Gastrocnemius medialis (tissue), 4 donors: ENCODE measurements at regions not wholly inside any gene's neighbourhood (a gene's known extent, or its start where the extent isn't known, plus 50 kb on each side); places are given as distances from the start of the nearest gene placed in this dataset.

Experiments
- ATAC-seq, 2 donors: fragments of 150-250 bp; one replicate each; pipeline ENCODE4 v1.9.1; 2016
- DNase-seq, 2 donors: peaks; one replicate each; pipeline ENCODE4 v3.0.0-alpha.2; 2019
- H3K27ac ChIP-seq, 4 donors: fragments of 200-600 bp; sonication (generic); 1 replicate in 1 of 4; 2 replicates in 3 of 4; pipeline ENCODE4 v1.5.1; 2016 to 2018; ENCODE audit warnings: mild to moderate bottlenecking in 2 of 4, moderate library complexity in 1 of 4
- H3K27me3 ChIP-seq, 3 donors: fragments of 200-600 bp; sonication (generic) in 2 of 3; 1 replicate in 1 of 3; 2 replicates in 2 of 3; pipeline versions ENCODE4 v1.5.1 to v1.6.0; 2016 to 2019; ENCODE audit warnings: mild to moderate bottlenecking in 1 of 3, moderate library complexity in 1 of 3
- H3K36me3 ChIP-seq, 2 donors: fragments of 200-600 bp; sonication (generic) in 1 of 2; one replicate each; pipeline ENCODE4 v1.5.1; 2017 to 2018
- H3K4me1 ChIP-seq, 2 donors: fragments of 200-600 bp; sonication (generic) in 1 of 2; one replicate each; pipeline ENCODE4 v1.5.1; 2016 to 2017; ENCODE audit warnings: mild to moderate bottlenecking in 2 of 2
- H3K4me3 ChIP-seq, 4 donors: fragments of 200-600 bp; sonication (generic) in 3 of 4; 1 replicate in 1 of 4; 2 replicates in 3 of 4; pipeline ENCODE4 v1.5.1; 2016 to 2019; ENCODE audit warnings: mild to moderate bottlenecking in 2 of 4
- H3K9me3 ChIP-seq, 3 donors: fragments of 200-600 bp; sonication (generic) in 2 of 3; 1 replicate in 1 of 3; 2 replicates in 2 of 3; pipeline ENCODE4 v1.5.1; 2016 to 2019
- POLR2A ChIP-seq, 2 donors: fragments of 450-650 bp; IDR thresholded peaks; one replicate each; pipeline ENCODE4 v1.6.1; 2017; ENCODE audit warnings: antibody characterized with exemption in 2 of 2, mild to moderate bottlenecking in 2 of 2, moderate library complexity in 2 of 2
- in situ Hi-C, 4 donors: fragments of 200-750 bp; cut with MboI; loops; one replicate each; pipeline versions ENCODE4 v1.15.0 to v1.8.0; 2017; ENCODE audit warnings: low sequenced_read_pairs in 4 of 4
- intact Hi-C: fragments of 100-400 bp; cut with DNase I; formaldehyde crosslinking; loops from one replicate; pipeline ENCODE4 v1.15.1; 2023; ENCODE audit warnings: low total_unique reads
- TF ChIP-seq, protein P1 (sequence below), 5 experiments: fragments of 450-650 bp in 3 of 5; fragments of 200-600 bp in 2 of 5; sonication (generic) in 2 of 5; IDR thresholded peaks in 4 of 5; conservative IDR thresholded peaks in 1 of 5; 1 replicate in 4 of 5; 2 replicates in 1 of 5; pipeline ENCODE4 v1.5.1; 2016 to 2019; ENCODE audit warnings: antibody characterized with exemption in 5 of 5, mild to moderate bottlenecking in 3 of 5, moderate library complexity in 3 of 5

DNA sequence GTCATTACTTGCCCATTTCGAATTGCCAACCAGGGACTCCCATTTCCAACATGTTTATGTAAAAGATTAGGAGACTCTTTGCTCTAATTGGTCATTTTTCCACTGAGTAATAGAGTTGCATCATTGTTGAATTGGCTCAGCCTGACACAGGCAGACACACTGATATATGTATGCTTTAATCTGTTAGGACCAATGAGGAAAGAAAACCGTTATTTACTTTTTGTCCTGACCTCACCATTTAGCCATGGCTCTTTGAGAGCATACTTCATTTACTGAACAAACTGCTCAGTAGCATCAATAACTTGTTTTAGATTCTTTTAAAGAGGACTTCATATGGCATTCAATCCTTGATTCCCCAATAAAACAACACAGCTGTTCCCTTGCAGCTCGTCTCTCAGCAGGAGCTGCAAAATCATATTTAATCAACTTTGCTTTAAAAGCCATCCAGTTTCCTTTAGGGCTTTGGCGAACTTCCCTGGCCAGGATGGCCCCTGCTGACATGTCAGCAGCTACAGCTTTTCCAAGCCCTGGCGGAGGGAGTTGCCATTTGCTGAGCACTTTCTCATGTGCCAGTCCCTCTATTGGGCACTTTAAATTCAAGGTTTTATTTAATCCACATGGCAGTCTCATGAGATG is 251.5 kb upstream of the TNC start:
- intact Hi-C loops (no loop called here), in situ Hi-C loops (no loop called here)
- no peaks in the 10 kb centered on the region for H3K36me3 ChIP-seq
- TF ChIP-seq, protein P1, sequence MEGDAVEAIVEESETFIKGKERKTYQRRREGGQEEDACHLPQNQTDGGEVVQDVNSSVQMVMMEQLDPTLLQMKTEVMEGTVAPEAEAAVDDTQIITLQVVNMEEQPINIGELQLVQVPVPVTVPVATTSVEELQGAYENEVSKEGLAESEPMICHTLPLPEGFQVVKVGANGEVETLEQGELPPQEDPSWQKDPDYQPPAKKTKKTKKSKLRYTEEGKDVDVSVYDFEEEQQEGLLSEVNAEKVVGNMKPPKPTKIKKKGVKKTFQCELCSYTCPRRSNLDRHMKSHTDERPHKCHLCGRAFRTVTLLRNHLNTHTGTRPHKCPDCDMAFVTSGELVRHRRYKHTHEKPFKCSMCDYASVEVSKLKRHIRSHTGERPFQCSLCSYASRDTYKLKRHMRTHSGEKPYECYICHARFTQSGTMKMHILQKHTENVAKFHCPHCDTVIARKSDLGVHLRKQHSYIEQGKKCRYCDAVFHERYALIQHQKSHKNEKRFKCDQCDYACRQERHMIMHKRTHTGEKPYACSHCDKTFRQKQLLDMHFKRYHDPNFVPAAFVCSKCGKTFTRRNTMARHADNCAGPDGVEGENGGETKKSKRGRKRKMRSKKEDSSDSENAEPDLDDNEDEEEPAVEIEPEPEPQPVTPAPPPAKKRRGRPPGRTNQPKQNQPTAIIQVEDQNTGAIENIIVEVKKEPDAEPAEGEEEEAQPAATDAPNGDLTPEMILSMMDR (IDR thresholded peaks at IDR 0.05 in 4 of 5, conservative IDR thresholded peaks at IDR 0.05 in 1 of 5): no peak
- no peak for TF ChIP-seq POLR2A (IDR thresholded peaks at IDR 0.05)
- no peaks in the 10 kb centered on the region for H3K9me3 ChIP-seq
- H3K27me3 ChIP-seq: no peaks in the 10 kb centered on the region
- H3K4me3 ChIP-seq: no peak overlapping the region
- no peak for DNase-seq
- no peak overlapping the region for H3K27ac ChIP-seq
- H3K4me1 ChIP-seq: no peaks in the 10 kb centered on the region
- ATAC-seq: no peak

DNA sequence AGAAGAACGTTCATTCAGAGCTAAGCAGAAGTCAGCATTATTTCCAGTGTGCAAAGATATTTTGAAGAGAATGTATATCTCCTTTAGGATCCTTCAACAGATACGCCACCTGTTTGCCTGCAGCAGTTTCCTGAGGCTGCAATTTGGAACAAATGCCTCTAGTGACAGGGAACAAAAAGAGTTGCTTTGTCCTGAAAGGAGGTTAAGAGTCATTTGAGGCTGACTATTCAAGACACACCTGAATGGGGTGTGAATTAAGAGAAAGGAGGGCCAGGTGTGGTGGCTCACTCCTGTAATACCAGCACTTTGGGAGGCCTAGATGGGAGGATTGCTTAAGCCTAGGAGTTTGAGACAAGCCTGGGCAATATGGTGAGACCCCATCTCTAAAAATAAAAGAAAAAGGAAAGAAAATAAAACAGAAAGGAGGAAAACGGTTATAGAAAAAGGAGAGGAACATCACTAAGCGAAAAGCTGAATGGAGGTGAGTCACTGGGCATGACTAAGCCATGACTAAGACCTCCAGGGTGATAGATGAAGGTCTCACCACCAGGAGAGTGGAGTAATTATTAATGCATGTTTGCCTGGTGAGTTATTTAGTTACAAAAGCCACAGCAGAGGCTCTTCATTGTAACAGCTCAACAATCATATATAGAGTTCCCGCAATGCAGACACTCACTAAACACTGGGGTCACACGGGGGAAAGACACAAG is 255.2 kb upstream of the TNC start:
- no peaks in the 10 kb centered on the region for H3K27me3 ChIP-seq
- ATAC-seq: no peak
- no peak overlapping the region for H3K4me3 ChIP-seq
- H3K4me1 ChIP-seq: no peaks in the 10 kb centered on the region
- intact Hi-C loops (no loop called here), in situ Hi-C loops (no loop called here)
- no peak overlapping the region for H3K27ac ChIP-seq
- no peaks in the 10 kb centered on the region for H3K9me3 ChIP-seq
- DNase-seq: no peak
- no peak for TF ChIP-seq POLR2A (IDR thresholded peaks at IDR 0.05)
- TF ChIP-seq, protein P1 (IDR thresholded peaks at IDR 0.05 in 4 of 5, conservative IDR thresholded peaks at IDR 0.05 in 1 of 5): no peak
- no peaks in the 10 kb centered on the region for H3K36me3 ChIP-seq

DNA sequence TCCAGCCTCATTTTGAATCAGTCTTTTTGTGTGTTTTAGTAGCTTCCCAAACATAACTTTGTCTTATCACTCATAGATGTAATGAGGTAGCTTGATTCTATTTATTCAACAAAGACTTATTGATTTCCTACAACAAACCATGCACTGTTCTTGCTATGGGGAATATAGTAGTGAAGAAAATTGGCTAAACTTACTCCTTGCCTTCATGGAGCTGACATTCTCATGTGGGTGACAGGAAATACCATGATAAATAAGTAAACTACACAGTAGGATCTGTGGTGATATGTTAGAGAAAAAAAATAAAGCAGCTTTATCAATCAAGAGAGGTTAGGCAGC is 255.7 kb upstream of the TNC start:
- intact Hi-C loops: no loop called here
- TF ChIP-seq POLR2A (IDR thresholded peaks at IDR 0.05): no peak
- TF ChIP-seq, protein P1 (IDR thresholded peaks at IDR 0.05 in 4 of 5, conservative IDR thresholded peaks at IDR 0.05 in 1 of 5): no peak
- no peak overlapping the region for H3K4me3 ChIP-seq
- no peak overlapping the region for H3K27ac ChIP-seq
- DNase-seq: no peak
- no peaks in the 10 kb centered on the region for H3K9me3 ChIP-seq
- H3K27me3 ChIP-seq: no peaks in the 10 kb centered on the region
- no peaks in the 10 kb centered on the region for H3K4me1 ChIP-seq
- H3K36me3 ChIP-seq: no peaks in the 10 kb centered on the region
- ATAC-seq: no peak
- in situ Hi-C loops: no loop called here

DNA sequence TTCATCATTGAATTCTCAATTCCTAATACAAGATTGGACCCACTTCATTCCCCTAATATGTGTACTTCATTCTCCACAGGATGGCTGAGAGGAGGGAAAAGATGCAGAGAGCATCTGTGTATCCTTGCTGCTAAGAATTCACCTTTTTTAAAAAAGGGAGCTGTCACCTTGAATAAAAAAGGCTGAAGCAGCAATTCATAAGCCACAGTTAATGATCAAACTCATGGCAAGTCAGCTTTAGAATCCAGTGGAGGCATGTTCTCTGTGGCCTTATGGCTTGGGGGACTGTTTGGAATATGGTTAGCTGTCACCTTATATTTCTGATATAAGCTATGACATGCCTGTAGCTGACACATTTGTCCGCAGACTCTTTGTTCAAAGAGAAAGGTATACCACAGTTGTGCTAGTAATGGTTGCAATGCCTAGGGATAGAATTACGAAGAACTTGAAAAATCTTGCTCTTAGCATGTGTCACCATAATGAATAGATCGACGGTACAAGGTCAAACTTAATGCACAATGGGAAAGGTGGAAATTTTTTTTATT is 256.8 kb upstream of the TNC start:
- Histone ChIP-seq H3K36me3 (no peaks in the 10 kb centered on the region), H3K9me3 (no peaks in the 10 kb centered on the region), H3K27me3 (no peaks in the 10 kb centered on the region), H3K27ac (no peak overlapping the region), H3K4me3 (no peak overlapping the region), H3K4me1 (no peaks in the 10 kb centered on the region)
- DNase-seq (no peak), ATAC-seq (no peak)
- TF ChIP-seq POLR2A (IDR thresholded peaks at IDR 0.05): no peak
- TF ChIP-seq, protein P1 (IDR thresholded peaks at IDR 0.05 in 4 of 5, conservative IDR thresholded peaks at IDR 0.05 in 1 of 5): no peak
- in situ Hi-C loops: no loop called here
- intact Hi-C loops: no loop called here
